WTC11 (cell line): ENCODE measurements at regions not wholly inside any gene's neighbourhood (a gene's known extent, or its start where the extent isn't known, plus 50 kb on each side); places are given as distances from the start of the nearest gene placed in this dataset.

Source experiments
- ELF4 ChIP-seq: sonication (generic); formaldehyde crosslinking; IDR thresholded peaks from 2 replicates; pipeline ENCODE4 v1.8.1; 2022; ENCODE audit warnings: low read depth, mild to moderate bottlenecking, moderate library complexity, missing genetic modification reagents
- MAX ChIP-seq: sonication (generic); formaldehyde crosslinking; IDR thresholded peaks from 2 replicates; pipeline ENCODE4 v1.8.0; 2022; ENCODE audit warnings: mild to moderate bottlenecking, missing genetic modification reagents
- NFYB ChIP-seq: sonication (generic); formaldehyde crosslinking; conservative IDR thresholded peaks from 2 replicates; pipeline ENCODE4 v1.8.0; 2022; ENCODE audit warnings: low read depth, missing genetic modification reagents
- RELA ChIP-seq: sonication (generic); formaldehyde crosslinking; IDR thresholded peaks from 2 replicates; pipeline ENCODE4 v1.8.1; 2022; ENCODE audit warnings: missing genetic modification reagents, mild to moderate bottlenecking, borderline replicate concordance
- TP53 ChIP-seq: sonication (generic); formaldehyde crosslinking; IDR thresholded peaks from 2 replicates; pipeline ENCODE4 v1.8.1; 2023; ENCODE audit warnings: mild to moderate bottlenecking, missing genetic modification reagents
- USF2 ChIP-seq: sonication (generic); formaldehyde crosslinking; IDR thresholded peaks from 2 replicates; pipeline ENCODE4 v1.8.1; 2023; ENCODE audit warnings: mild to moderate bottlenecking, missing genetic modification reagents, moderate library complexity
- TF ChIP-seq, protein P1 (sequence below): fragments of 200-600 bp; IDR thresholded peaks from 2 replicates; pipeline ENCODE4 v1.8.0; 2022; ENCODE audit warnings: antibody characterized with exemption

DNA sequence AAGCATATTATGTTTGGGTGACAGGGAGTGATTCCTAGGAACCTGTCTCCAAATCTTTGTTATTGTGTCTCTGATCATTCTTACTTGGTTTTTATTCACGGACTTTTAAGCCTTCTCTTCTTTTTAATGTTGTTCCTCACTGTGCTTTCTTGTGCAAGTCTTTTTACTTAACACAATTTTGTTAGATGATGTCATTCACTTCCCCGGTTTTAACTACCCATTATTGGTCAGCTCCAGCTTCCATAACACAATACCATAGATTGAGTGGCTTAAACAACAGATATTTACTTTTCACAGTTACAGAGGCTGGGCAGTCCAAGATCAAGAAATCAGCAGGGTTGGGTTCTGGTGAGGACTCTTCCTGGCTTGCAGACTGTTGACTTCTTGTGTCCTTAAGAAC, 436.3 kb upstream of the CBLB start:
- TF ChIP-seq TP53 (CRISPR knock-in tag), result no peak
- TF ChIP-seq ELF4 (CRISPR knock-in tag), result no peak
- TF ChIP-seq RELA, result no peak
- TF ChIP-seq, protein P1, sequence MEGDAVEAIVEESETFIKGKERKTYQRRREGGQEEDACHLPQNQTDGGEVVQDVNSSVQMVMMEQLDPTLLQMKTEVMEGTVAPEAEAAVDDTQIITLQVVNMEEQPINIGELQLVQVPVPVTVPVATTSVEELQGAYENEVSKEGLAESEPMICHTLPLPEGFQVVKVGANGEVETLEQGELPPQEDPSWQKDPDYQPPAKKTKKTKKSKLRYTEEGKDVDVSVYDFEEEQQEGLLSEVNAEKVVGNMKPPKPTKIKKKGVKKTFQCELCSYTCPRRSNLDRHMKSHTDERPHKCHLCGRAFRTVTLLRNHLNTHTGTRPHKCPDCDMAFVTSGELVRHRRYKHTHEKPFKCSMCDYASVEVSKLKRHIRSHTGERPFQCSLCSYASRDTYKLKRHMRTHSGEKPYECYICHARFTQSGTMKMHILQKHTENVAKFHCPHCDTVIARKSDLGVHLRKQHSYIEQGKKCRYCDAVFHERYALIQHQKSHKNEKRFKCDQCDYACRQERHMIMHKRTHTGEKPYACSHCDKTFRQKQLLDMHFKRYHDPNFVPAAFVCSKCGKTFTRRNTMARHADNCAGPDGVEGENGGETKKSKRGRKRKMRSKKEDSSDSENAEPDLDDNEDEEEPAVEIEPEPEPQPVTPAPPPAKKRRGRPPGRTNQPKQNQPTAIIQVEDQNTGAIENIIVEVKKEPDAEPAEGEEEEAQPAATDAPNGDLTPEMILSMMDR, result no peak
- TF ChIP-seq USF2 (CRISPR knock-in tag), result no peak
- TF ChIP-seq NFYB (CRISPR knock-in tag), result no peak
- TF ChIP-seq MAX (CRISPR knock-in tag), result no peak
